RKO (cell line): ENCODE measurements at regions not wholly inside any gene's neighbourhood (a gene's known extent, or its start where the extent isn't known, plus 50 kb on each side); places are given as distances from the start of the nearest gene placed in this dataset.
"Not testable (repeated sequence)": the region's sequence is repeated elsewhere in the genome, so short reads cannot be mapped to it uniquely, and the experiment has no call there.

ENCODE experiments used
- DNase-seq: peaks from one replicate; pipeline ENCODE4 v3.0.0-alpha.2; 2016; ENCODE audit warnings: low spot score

- DNase-seq, result no peak
Observed at GRCh38 chr11:92111287-92111686, 113.3 kb upstream of the FAT3 start.

GRCh38 chr11:92109466-92109865 lies 115.2 kb upstream of the FAT3 start:
- DNase-seq, result no peak

DNA sequence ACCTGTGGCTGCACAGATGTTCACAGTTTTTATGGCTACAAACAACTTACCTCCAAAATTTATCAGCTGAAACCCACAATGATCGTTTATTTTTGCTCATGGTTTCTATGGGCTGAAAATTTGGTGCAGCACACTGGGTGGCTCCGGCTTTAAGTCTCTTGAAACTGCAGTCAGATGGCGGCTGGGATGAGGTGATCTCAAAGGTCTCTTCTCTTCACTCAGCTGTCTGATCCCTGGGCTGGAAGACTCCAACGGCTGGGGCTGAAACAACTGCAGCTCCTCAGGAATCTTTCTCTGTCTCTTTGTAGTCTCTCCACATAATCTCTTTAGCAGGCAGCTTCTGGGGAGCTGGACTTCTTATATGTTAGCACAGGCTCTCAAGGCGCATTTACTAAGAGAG lies 117.3 kb upstream of the FAT3 start:
- DNase-seq, result no peak

DNA sequence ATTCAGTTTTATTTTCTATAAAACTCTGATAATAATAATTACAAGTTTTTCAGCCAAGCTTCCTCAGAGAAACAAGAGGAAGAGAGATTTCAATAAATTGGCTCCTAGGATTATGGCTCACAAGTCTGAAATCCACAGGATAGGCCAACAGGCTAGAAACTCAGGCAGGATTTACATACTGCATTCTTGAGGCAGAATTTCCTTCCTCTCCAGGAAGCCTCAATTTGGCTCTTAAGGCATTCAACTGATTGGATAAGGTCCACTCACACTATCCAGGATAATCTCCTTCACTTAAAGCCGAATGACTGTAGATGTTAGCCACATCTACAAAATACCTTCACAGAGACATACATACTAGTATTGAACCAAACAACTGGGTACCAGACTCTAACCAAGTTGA lies 120.3 kb upstream of the FAT3 start:
- DNase-seq, result no peak

DNA sequence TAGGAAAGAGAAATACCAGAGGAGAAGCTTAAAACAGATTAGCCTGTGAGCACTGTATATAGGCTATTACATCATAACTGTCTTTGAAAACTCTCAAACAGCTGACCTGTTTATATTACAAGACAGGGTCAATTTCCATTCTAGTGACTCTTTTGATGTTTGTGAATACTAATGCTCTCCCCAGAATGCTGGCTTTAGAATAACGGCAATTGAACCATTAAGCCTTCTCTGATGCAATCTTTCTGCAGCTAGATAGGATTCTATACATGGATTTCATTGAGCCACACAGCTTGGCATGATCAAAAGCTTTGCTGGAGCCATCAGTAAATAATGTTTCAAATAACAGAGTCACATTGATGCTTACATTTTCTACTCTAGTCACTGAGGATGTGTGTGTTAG lies 122.7 kb upstream of the FAT3 start:
- DNase-seq, result no peak

DNA sequence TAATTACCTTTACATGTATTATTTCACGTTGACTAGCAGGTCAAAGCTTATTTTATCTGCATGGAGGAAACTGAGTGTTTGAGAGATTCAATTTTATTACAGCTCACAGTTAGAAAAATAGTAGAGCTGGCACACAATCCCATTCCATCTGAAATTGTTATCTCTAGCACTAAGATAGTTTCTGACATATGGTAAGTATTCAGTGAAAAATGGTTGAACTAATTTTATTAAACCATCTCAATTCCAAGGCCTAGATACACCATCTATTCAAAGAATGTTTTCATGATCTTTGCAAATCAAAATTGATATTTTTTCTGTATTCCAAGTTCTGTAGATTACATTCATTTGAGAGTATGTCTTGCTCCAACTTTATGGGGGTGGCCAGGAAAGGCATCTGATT lies 125.4 kb upstream of the FAT3 start:
- DNase-seq, result no peak

DNA sequence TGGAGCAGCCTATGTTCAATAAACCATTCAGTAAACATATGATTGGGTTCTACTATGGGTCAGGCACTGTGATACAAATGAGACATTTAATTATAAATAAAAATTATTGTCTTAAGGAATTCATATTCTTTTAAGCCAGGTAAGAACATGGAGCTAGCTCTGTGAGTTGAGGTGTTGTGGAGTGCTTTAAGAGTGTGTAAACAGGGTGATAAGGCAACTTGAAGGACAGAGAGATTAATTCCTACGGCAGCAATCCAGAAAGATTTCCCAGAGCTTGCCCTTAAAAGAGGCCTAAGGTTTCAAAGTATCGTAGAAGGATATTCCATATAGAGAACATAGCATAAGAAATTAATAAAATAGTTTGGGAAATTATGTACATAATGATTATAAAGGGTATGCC lies 126.4 kb upstream of the FAT3 start:
- DNase-seq, result no peak

DNA sequence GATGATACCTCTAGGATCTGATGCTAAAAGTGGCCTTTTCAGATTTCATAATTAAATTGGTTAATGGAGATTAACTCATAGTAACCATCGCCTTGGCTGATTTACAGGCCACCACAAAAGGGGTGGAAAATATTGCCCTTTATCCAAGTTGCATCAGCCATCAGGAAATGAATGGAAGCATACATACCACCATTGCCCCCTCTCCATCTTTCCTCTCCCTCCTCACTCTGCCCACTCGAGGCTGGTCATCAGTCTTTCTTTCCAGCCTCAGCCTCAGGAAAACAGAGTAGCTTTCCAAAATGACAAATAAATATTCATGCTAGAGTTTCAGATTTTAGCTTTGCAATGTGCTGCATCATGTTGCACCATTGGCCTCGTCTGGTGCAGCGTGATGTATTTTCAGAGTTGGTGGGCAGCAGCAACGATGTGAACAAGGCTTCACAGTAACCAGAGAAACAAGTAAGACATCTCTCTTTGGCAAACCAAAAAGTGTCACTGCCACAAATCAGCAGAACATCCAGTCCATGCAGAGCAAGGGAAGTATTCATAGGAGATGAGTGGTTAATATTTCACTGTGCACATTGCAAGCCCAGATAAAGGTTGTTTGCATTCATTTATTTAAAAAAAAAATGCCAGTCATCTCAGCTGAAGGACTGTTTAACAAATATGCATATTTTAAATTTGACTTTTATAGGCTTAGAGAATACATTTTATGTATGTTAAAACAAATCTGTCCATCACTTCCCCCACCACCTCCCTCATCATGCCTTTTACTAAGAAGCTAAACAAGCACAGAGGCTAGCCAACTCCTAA lies 136.7 kb upstream of the FAT3 start:
- no peak for DNase-seq

DNA sequence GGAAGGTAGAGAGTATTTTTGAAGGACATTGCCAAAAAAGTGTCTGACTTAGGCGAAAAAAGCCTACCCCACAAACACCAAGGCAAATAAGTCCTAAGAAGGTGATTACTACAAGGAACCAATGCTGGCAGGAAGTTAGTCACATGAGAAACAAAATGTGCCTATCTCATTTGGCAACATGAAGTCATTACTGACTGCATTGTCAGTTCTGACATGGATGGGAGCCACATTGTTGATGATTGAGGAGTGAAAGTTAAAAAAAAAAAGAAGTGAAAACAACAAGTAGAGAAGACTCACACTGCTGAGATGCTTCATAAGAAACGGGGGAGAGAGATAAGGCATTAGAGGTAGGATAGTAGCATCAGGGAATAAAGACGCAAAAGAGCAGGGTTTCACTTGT lies 141.5 kb upstream of the FAT3 start:
- DNase-seq, result no peak

DNA sequence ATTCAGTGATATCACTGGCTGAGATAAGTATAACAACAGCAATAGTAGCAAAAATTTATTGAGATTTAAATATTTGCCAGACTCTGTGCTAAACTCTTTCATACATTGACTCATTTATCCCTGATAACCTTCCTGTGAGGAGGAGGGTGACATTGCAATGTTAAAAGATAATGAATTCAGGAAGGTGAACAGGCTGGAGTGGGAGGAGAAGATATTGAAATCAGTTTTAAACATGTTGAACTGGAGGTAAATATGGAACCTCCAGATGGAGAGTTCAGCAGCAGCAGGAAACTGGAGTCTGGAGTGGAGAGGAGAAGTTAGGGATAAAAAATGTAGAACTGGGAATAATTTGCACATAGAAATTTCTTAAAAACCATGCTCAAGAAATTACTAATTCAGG lies 142.0 kb upstream of the FAT3 start:
- DNase-seq, result no peak

DNA sequence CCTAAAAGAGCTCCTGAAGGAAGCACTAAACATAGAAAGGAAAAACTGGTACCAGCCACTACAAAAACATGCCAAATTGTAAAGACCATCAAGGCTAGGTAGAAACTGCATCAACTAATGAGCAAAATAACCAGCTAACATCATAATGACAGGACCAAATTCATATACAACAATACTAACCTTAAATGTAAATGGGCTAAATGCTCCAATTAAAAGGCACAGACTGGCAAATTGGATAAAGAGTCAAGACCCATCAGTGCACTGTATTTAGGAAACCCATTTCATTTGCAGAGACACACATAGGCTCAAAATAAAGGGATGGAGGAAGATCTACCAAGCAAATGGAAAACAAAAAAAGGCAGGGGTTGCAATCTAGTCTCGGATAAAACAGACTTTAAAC lies 150.1 kb upstream of the FAT3 start:
- DNase-seq, result not testable (repeated sequence)

- DNase-seq, result no peak
Observed at GRCh38 chr11:92071660-92072059, 153.0 kb upstream of the FAT3 start.

GRCh38 chr11:92070026-92070889 lies 154.4 kb upstream of the FAT3 start:
- DNase-seq, result no peak

DNA sequence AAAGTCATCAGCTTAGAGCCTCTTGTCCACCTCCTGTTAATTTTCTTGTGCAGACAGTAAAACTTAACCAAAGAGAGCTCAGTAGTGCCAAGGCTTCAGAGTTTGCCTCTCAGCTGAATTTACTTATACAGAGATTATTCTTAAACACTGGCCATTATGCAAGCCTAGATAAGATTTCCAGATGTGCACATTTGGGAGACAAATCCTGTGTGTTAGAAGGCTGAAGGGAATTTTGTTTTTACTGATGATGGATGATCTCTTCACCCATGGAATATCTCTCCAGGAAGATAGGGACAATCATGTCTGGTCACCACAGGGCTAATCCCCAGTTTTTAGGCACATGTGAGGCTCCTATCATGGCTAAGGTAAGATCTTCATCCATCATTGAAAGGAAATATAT lies 157.6 kb upstream of the FAT3 start:
- no peak for DNase-seq

DNA sequence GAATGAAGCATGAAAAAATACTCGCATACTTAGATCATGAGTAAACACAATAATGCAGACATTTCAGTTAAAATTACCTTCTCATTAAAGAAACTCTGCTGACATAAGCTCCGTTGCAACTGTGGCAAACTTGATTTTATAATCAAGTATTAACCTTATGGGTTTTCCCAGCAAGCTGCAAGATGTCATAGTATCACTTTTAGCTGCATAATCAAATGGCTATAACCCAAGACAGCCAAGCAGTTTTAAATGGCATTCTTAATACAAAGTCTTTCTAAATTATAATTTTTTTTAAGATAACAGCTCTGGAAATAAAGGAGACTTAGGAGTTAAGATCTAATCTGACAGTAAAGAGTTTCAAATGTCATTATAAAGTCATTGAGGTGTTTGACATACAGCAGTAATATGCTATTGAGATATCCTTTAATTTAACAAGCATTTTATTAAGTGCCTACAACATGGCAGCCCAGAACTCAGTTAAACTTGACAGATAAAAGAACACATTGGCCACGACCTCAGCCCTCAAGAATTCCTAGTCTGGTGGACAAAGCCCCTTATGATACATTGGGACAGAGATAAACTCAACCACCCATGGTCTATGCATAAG lies 163.1 kb upstream of the FAT3 start:
- DNase-seq, result no peak

GRCh38 chr11:92057849-92058442 lies 166.7 kb upstream of the FAT3 start:
- DNase-seq, result no peak

GRCh38 chr11:92053216-92053615 lies 171.4 kb upstream of the FAT3 start:
- DNase-seq, result no peak

GRCh38 chr11:92050305-92050704 lies 174.3 kb upstream of the FAT3 start:
- no peak for DNase-seq

DNA sequence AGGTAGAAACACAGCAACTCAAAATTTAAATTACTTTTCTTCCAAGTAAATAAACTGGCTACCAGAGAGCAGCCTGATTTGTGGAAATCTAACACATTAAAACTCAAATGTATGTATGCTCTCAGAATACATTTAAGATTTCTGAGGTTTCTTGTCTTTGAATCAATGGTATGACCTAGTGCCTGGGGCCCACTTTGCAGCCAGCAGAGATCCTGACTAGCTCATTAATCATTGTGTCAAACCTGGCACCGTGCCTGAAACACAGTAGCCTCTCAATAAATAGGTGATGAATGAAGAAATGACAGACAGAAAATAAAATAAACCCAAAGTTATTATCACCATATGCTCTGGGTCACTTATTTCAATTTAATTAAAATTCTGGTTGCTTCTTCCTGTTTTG lies 176.2 kb upstream of the FAT3 start:
- DNase-seq, result no peak

DNA sequence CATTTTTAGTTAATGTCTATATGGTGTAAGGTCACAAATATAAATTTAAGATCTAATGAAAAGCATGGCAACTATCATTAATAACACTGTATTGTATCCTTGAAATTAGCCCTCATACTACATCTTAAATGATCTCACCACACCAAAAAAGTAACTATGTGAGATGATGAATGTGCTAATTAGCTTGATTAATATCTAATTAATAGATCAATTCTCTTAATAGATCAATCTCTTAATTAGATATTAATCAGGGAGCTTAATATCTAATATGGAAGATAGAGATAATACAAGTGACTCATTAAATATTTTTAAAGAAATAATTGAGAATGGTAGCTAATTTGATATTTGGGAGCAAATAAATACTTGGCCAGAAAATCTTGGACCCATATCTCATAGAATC lies 178.5 kb upstream of the FAT3 start:
- DNase-seq, result no peak

DNA sequence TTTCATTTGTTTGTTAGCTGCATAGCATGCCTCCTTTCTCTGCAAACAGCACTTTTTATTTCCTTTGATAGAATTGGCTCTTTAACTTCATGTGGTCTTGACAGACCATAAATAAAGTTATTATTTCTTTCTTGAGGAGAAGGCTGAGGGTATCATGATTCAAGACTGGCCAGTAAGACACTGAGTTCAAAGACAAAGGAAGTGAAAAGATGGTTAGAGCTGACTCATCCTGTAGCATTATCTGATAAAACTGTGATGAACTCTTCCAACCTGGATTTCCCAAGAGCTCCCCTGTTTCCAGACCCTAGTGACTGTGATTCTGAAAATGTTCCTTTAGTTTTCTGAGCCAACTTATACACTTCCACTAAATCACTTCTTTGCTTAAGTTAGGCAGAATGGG lies 179.3 kb upstream of the FAT3 start:
- DNase-seq, result no peak

- DNase-seq, result no peak
Observed at GRCh38 chr11:92035488-92035887, 189.1 kb upstream of the FAT3 start.

DNA sequence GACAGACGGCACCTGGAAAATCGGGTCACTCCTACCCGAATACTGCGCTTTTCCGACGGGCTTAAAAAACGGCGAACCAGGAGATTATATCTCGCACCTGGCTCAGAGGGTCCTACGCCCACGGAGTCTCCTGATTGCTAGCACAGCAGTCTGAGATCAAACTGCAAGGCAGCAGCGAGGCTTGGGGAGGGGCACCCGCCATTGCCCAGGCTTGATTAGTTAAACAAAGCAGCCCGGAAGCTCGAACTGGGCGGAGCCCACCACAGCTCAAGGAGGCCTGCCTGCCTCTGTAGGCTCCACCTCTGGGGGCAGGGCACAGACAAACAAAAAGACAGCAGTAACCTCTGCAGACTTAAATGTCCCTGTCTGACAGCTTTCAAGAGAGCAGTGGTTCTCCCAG lies 197.5 kb upstream of the FAT3 start:
- not testable (repeated sequence) for DNase-seq
